GM12872 (cell line): ENCODE measurements at regions not wholly inside any gene's neighbourhood (a gene's known extent, or its start where the extent isn't known, plus 50 kb on each side); places are given as distances from the start of the nearest gene placed in this dataset.

ENCODE experiments used
- CTCF ChIP-seq: IDR thresholded peaks from 3 replicates; pipeline ENCODE4 v1.5.1; 2011; ENCODE audit warnings: low read depth, mild to moderate bottlenecking, low read length, moderate library complexity; ENCODE audit not compliant: insufficient read depth

GRCh38 chr17:71496552-71496951 is 624.3 kb upstream of the SOX9 start:
- TF ChIP-seq CTCF = no peak

GRCh38 chr17:71500761-71501555 is 619.9 kb upstream of the SOX9 start:
- TF ChIP-seq CTCF = no peak

GRCh38 chr17:71501711-71502110 is 619.1 kb upstream of the SOX9 start:
- no peak for TF ChIP-seq CTCF

GRCh38 chr17:71502443-71502842 is 618.4 kb upstream of the SOX9 start:
- TF ChIP-seq CTCF = no peak

GRCh38 chr17:71503710-71504465 is 616.9 kb upstream of the SOX9 start:
- no peak for TF ChIP-seq CTCF

- no peak for TF ChIP-seq CTCF
Measured at GRCh38 chr17:71505200-71505599, 615.6 kb upstream of the SOX9 start.

- no peak for TF ChIP-seq CTCF
Measured at GRCh38 chr17:71505981-71506380, 614.8 kb upstream of the SOX9 start.
